NCI-H1417 treated with DMSO at 0.1 percent for 48 hours (cell line): ENCODE measurements at regions not wholly inside any gene's neighbourhood (a gene's known extent, or its start where the extent isn't known, plus 50 kb on each side); places are given as distances from the start of the nearest gene placed in this dataset.
"Not testable (repeated sequence)": the region's sequence is repeated elsewhere in the genome, so short reads cannot be mapped to it uniquely, and the experiment has no call there.

Source experiments
- DNase-seq: peaks from one replicate; lab custom pipeline; 2025; lab: John Stamatoyannopoulos, UW

GRCh38 chr4:126986828-126987227 is 645.9 kb upstream of the INTU start:
- no peak for DNase-seq

- DNase-seq = no peak
These were observed 640.8 kb upstream of the INTU start for GRCh38 chr4:126991965-126992364.

- no peak for DNase-seq
These were observed 639.8 kb upstream of the INTU start for GRCh38 chr4:126992910-126993309.

- DNase-seq = no peak
These were observed 639.4 kb upstream of the INTU start for GRCh38 chr4:126993351-126993750.

GRCh38 chr4:126995235-126995634 is 637.5 kb upstream of the INTU start:
- DNase-seq = no peak

- no peak for DNase-seq
These were observed 632.6 kb upstream of the INTU start for GRCh38 chr4:127000110-127000509.

GRCh38 chr4:127000846-127001245 is 631.9 kb upstream of the INTU start:
- DNase-seq = no peak

GRCh38 chr4:127001933-127002332 is 630.8 kb upstream of the INTU start:
- DNase-seq = no peak

- DNase-seq = no peak
These were observed 626.3 kb upstream of the INTU start for GRCh38 chr4:127006446-127006877.

GRCh38 chr4:127007305-127007704 is 625.5 kb upstream of the INTU start:
- no peak for DNase-seq

- no peak for DNase-seq
These were observed 620.2 kb upstream of the INTU start for GRCh38 chr4:127012549-127012948.

- DNase-seq = no peak
These were observed 617.1 kb upstream of the INTU start for GRCh38 chr4:127015667-127016117.

- no peak for DNase-seq
These were observed 614.4 kb upstream of the INTU start for GRCh38 chr4:127018381-127018780.

GRCh38 chr4:127020831-127021230 is 611.9 kb upstream of the INTU start:
- DNase-seq = not testable (repeated sequence)

GRCh38 chr4:127036296-127036695 is 596.5 kb upstream of the INTU start:
- no peak for DNase-seq

GRCh38 chr4:127045861-127046260 is 586.9 kb upstream of the INTU start:
- no peak for DNase-seq

GRCh38 chr4:127047930-127048329 is 584.8 kb upstream of the INTU start:
- no peak for DNase-seq

- DNase-seq = no peak
These were observed 584.2 kb upstream of the INTU start for GRCh38 chr4:127048376-127049044.

GRCh38 chr4:127049526-127049925 is 583.2 kb upstream of the INTU start:
- no peak for DNase-seq

GRCh38 chr4:127052742-127053141 is 580.0 kb upstream of the INTU start:
- no peak for DNase-seq

GRCh38 chr4:127055357-127055756 is 577.4 kb upstream of the INTU start:
- no peak for DNase-seq

GRCh38 chr4:127069675-127070074 is 563.1 kb upstream of the INTU start:
- no peak for DNase-seq

- no peak for DNase-seq
These were observed 561.3 kb upstream of the INTU start for GRCh38 chr4:127071443-127071842.

GRCh38 chr4:127080141-127080540 is 552.6 kb upstream of the INTU start:
- DNase-seq = no peak
